Activated naive CD4-positive, alpha-beta T cell (primary cell): ENCODE measurements at regions not wholly inside any gene's neighbourhood (a gene's known extent, or its start where the extent isn't known, plus 50 kb on each side); places are given as distances from the start of the nearest gene placed in this dataset.

Experiments used
- DNase-seq, 4 experiments: peaks; one replicate each; lab custom pipeline; 2025; lab: John Stamatoyannopoulos, UW

DNA sequence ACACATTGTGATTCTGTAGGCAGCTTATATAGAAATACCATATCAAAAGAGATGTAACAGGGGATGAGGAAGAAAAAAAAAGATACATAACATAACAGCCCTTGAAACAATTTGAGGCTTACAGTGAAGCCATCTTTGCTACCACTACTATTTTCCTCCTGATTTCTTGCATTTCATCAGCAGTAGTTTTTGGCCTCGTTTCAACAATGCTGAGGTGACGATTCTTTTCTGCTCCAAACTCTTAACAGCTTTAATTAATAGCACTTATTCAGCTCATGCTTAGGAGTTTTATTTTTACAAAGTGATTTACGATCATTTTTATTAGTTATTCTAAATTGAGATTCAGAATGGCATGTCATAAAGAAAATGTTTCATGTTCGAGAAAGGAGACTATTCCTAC lies 163.2 kb downstream of the DCK start:
- no peak for DNase-seq

DNA sequence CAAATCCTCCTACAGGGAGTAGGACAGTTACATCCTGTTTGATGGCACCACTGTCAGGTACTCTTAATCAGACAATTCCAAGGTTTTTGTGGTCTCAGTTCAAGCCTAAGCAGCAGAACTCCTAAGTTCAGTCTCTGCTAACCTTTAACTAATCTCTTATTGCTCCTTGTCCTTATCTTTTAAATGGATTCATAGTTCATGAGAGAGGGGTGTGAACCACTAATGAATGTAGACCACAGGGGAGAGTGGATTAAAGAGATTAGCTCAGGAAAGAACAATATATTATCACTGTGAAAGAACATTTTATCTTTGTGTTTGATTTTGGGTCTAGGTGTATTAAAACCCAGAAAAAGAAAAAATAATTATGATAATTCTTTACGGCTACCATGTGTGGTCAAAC lies 168.9 kb downstream of the DCK start:
- no peak for DNase-seq

DNA sequence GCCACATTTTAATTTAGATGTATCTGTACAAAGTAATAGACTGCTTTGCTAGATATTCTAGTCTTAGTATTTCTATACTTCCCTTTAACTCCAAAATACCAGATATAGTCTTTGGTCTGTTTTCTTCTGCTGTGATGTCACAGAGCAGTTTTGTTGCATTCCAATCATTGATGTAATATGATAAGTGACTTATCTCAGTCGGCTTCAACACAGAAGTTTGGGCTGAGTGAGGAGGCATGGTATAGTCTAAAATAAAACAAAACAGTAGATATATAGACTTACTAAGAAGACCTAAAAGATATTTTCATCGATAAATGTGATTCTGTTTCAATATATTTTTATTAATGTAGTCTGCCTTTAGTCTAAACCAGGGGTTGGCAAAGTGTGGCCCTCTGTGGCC lies 169.9 kb downstream of the DCK start:
- no peak for DNase-seq

DNA sequence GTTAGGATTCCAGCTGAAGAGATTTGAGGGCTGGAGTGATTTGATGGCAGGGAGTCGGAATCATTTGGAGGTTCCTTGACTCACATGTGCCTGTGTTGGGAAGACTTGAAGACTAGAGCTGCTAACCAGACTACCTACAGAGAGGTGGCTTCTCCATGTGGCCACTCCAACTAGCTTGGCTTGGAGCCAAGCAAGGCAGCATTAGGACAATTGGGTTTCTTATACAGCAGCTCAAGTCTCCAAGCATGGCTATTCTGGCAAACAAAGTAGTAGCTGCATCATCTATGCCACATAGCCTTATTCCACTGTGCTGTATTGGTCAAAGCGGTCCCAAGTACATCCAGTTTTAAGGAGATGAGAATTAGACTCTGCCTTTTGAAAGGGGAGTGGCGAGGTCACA lies 171.7 kb upstream of the SLC4A4 start:
- DNase-seq: no peak

DNA sequence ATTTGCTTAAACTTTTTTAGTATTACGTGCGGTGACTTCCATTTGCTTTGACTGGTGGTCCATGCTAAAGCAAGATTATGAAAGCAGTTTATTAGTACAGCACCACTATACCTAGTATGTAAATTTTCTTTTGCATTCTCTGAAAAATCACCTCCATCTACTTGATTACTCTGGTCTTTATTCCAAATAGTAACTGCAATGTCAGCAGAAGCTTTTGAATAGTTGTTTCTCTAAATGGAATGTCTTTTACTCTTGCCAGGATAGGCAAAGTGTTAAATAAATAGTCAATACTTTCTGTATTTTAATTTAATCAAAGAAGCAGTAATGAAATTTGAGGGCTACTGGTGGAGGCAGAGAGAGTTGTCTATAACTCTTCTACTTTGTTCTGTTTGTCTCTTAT lies 167.2 kb upstream of the SLC4A4 start:
- DNase-seq: no peak

DNA sequence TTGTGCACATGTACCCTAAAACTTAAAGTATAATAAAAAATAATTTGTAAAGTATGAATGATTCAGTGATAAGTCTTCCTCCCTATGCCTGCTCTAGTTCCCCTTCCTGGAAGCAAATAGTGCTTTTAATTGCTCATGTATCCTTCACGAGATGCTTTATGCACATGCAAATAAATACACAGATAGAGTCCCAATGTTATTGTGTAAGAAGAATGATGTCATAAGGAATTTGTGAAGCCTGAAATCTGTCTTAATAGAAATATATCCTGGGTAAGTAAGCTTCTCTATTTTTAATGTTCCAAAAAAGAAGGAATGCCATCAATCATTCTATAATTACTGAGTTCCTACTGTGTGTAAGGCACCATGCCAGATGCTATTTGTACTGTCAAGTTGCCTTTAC lies 157.5 kb upstream of the SLC4A4 start:
- DNase-seq: no peak

DNA sequence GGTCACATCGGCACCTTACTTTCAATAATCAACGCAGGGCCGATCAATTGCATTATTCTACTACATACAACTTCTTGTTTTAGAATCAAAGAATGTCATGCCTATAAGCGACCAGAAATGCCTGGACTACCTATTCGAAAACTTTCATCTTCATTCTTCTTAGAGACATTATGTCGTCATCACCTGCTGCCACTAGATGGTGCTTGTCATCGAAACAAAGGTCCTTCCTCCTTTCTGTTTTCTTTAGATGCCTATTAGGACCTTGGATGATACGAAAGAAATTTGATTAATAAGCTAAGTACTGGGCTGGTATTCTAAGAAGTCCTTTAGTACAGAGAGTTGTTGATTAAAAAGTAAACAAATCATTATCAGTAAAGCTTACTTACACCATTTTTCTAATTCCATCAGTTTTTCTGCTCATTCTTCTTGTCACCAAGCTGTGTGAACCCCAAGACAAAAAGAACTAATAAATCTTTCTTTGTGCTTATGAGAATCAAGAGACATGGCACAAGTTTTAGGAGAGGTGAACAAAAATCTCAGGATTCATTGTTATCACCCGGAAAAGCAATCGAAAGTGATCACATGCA lies 154.5 kb upstream of the SLC4A4 start:
- no peak for DNase-seq

DNA sequence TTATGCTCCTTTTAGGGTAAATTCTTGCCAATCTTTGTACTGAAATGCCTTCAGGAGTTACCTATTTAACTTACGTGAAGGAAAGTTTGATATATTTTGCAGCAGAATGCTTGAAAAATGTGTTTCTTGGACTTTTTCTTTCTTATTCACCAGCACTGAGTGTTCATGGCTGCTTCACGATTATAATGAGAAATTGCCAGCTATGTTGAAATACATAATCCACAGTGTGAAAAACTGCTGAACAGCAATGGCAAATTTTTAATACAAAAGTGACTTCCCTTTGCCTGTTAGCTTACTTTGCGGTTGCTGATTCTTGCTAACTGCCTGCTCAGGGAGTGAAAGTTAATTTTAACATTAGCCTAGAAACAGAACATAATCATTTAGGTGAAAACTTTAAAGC lies 153.8 kb upstream of the SLC4A4 start:
- no peak for DNase-seq

DNA sequence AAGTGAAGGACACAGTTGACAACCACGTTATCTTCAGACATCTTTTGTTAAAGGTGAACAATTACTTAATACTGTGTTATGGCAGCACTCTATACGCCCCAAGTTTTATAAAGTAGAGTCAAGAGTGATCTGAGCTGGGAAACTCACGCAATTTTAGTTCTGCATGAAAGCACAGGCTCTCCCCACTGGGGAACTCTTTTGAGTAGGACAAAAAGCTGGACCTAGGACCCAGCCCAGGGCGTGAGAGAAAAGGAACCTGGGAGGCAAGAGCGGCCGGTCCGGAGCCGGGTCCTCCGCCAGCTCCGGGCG lies 152.6 kb upstream of the SLC4A4 start:
- no peak for DNase-seq

DNA sequence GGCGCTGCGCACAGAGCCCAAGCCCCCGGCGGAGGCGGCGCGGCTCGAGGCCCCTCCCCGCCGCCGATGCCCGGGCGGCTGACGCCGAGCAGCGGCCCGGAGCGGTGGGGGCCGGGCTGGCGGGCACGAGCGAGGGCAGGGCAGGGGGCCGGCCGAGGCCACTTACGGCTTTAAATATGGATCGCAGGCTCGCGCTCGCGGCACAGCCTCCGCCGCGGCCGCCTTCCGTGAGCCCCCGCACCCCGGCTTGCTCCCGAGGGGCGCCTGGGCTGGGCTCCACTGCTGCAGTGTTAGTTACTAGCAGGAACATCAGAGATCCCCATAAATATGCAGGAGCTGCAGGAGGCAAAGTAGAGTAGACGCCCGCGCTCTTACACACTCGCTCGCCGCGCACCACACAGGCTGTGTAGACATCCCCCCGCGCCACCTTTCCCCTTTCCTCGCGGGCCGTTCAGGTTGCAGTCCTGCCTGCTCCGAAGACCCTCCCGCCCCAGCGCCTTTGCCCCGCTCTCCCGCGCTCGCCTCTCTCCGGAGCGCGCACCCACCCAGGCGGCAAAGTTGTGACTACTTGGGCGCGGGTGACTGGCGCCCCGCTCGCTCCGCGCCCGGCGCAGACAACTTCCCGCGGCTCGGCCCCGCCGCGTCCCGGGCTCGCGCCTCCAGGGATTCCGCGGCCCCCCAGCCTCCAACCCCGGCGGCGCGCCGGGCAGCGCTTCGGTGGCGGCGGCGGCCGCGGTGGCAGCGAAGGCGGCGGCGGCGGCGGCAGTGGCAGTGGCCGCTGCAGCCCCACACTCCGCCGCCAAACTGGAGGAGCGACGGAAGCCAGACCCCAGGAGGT lies 152.0 kb upstream of the SLC4A4 start:
- peak in 2 of 4 experiments; percentile 1 to 5 for DNase-seq

DNA sequence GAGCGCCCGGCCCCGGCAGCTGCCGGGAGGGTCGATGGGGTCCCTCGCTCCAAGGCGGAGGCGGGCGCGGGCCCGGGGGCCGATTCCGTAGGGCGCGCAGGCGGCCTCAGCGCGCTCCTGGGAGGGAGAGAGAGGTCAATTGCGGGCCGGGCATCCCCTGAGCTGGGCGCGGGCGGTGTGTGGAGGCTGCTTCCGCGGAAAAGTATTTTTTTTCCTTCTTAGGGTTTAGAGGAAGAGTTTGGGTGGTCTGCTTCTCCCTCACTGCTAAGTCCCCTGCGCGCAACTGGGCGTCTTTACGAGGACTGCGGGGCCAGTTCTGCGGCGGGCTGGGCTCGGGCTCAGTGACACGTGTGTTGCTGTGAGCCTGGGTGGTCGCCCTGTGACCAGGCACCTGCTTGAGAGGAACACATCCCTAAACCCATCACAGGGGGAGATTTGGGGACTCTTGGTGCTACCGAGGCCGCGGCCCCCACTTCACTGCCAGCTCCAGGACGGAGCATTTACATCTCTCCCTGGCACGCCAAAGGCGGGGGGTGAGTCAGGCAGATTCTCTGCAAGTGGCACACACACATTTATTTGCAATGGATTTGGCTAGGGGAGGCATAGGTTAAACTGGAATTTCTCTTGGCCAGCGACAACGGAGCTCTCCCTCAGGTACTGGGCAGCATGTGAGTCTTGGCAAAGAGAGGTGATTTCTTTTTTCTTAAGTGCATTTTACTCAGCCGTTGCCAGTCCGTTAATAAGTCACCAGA lies 151.2 kb upstream of the SLC4A4 start:
- peak in 1 of 4 experiments; percentile 0 for DNase-seq

DNA sequence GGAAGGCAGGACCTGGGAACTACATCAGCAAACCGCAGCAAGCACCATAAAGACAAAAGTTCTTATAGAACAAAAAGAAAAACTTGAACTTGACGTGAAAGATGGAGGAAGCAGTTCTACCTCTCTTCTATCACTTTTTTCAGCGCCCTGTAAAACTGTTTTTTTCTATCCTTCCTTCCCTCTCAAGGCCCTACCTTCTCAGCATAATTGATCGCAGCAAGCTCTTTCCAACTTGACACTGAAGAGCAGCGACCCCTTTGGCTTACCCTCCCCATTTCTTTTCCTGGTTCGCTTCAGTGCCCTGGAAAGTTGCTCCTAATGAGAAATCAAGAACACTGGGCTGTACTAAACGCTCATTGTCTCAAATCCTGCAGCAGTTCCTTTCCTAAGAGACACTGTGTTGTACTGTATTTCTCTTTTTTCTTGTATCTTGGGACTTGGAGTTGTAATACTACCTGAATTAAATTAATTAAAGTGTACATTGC lies 150.6 kb upstream of the SLC4A4 start:
- no peak for DNase-seq

DNA sequence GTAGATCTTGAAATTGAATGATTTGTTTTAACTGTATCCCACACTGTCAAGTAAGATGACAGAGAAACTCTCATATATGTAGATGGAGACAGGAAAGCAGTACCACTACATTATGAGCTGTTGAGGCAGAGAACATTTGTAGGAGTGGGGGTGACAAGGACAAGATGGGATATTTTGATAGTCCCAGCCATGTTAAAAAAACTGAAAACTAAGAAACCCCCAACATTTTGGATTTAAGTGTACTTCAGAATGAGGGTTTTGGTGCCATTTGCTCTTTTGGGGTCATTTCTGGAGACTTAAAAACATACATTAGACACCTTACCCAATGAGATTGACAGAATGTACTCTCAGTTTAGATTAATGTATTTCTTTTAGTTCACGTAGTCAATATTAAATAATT lies 149.9 kb upstream of the SLC4A4 start:
- DNase-seq: no peak

DNA sequence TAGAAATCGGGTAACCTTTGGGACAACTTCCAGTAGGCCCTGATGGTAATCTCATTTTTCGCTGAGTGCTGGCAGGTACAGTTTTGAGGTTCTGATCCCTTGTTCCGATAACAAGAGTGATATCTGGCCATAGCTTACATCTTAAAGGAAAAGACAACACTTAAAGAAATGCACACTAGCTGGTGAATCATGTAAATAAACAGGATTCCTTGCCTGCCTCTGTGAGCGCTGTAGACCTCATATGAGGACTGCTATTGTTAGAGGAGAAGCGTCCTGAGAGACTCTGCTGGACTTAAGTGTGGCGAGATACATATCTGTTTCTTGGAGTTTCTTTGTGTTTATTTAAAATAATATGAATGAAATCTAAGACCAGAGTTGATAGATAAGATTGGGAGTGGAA lies 149.3 kb upstream of the SLC4A4 start:
- no peak for DNase-seq

DNA sequence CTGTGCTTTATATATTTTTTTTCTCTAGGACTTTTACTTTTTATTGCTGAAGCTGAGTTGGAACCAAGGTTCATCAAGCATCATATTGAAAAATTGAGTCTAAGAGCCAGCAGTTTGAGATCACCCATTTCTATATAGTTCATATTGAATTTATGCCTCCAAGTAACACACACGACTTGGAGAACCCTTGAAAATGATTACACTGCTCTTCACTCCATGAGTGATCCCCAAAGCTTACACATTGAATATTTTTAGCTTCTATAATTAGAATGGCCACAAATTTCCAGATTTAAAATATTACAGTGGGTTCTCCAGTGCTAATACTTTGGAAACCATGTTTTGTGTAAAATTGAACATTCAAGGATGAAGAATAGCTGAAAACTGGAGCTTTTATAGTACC lies 144.4 kb upstream of the SLC4A4 start:
- DNase-seq: no peak

DNA sequence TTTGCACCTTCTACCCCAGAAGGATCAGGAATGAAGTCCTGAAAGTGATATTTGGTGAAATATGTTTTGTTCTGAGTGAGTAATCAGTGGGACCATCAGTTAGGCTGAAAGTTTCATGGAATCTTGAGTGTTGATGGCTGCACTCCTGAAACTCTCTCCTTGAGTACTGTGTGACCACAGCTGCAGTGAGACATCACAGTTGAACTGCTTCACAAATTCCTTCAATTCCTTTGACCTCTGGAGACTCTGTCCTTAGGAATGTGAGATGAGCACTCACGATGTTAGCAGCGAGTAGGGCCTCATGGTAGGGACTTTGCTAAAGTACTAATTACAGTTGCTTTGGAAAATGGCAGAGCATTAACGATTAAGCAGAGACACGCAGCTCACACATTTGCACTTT lies 142.9 kb upstream of the SLC4A4 start:
- no peak for DNase-seq

DNA sequence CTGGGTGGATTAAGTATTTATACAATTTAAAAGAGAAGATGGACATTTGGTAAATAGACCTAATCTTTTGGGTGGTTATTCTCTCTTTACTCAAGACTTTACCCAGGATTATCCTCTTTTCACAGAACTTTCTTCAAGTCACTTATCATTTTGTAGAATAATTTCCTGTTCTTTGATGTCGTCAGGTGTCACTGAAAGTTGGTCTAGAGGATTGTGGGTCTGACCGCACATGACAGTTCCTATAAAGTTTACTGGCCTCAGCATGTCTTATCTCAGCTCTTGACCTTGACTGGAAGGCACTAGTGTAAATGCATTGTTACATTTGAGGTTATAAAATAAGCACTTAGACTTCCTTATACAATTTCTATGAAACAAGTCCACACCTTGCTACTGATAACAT lies 139.9 kb upstream of the SLC4A4 start:
- no peak for DNase-seq

DNA sequence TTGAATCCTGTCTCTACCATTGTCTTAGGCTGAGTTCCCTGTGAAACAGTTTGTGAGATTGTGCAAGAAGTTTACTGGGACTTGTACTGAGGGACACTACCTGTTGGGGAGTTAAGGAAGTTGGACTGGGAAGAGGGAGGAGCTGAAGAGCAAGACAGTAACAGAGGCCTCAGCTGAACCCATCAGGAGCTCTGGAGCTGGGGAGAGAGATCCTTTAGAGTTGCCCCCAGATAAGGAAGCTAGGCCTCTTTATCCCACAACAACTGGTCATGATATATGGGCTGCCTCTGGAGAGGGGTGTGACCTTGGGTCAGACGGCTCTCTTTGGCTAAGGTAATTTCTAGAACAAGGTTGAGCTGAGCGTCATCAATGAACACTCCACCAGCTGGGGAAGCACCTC lies 137.8 kb upstream of the SLC4A4 start:
- DNase-seq: no peak

DNA sequence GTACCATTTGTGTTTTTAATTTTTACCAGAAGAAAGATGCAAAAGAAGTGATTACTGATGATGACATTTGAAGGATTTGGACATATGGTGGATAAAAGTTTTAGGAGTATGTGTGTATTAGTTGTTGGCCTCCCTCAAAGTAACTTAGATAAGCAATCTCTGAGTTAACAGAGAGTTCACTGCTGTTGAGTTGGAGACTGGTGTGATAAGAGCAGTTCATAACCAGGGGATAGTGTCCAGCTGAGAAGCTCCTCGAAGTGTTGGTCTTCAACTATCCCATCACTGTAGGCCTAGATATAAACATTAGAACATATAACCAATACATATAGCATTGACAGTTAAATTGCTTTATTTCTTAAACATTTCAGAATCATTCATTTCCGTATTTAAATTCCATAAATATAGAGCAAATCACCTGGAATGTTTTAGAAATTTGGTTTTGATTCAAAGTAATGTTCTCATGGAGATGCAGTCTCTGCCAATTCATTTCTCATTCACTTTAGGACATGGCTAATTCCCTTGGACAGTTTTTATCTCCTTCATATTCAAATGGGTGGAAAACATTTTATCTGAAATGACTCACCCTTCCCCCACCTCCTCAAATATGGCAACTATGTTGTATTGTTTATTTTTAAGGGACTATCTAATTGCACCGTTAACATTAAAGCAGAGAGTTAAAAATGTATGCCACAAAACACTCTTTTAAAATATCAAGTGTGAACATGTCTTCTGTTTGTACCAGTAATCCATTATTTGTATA lies 136.8 kb upstream of the SLC4A4 start:
- DNase-seq: no peak

DNA sequence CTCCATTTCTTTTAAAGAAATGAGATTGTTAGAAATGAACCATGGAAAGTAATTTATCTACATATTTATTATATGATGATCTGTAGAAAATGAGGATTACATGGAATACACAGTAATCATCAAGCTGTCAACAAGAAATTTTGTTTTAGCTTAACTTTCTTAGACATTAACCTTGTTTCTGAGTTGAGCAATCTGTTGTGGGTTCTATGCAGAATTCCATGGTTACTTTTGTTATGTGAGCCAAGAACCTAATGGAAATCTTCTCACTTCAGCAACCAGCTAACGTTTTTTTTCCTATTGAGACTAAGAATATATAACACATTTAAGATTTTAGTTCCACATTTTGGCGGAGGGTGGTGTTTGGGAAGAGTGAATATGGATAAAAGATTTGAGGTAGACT lies 136.1 kb upstream of the SLC4A4 start:
- no peak for DNase-seq

DNA sequence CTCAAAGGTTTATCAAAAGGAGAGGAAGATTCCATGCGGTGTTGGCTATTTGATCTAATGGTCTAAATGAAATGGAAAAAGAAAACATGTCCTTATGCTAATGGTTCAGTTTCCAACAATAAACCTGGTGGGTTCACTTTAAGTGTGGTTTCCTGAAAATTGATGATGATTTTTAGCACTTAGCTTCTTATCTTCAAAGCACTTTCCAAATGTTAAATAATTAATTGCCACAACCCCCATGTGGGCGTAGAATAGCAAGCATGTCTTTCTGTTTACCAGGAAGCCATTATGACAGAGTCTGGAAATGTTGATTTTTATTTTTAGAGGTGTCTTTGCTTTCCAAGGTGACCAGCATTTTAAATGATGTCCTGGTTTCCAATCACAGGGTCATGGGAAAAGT lies 134.8 kb upstream of the SLC4A4 start:
- DNase-seq: no peak

DNA sequence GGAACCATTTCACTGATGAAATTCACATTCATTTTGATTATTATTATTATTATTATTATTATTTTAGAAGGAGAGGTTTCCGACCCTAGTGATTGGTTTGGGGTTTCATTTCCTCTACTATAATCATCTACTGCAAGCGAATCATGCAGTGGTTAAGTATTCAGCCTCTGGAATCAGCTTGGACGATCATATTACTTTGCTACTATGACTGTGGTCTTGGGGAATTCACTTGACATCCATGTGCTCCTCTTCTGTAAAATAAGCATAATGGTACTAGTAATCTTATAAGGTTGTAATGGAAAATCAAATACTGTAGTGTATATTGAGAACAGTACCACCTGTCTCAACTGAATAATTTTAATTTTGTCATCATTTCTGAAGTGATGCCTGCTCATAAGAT lies 132.1 kb upstream of the SLC4A4 start:
- no peak for DNase-seq

DNA sequence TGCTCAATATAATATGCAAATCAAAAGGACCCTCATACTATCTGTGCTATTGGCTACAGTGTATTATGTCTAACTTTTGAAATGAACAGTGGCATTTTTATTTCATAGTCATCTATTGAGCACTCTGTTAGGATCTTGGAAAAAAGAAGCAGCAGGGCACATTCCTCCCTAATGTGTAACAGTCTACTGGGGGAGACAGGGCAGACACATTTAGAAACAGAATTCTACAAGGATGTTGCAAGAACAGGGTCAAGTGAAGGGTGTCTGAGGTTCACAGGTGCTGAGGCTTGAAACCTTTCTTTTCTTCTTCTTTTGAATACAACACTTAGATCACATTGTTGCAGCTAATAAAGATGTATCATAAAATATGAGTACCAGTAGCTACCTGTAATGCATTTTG lies 129.7 kb upstream of the SLC4A4 start:
- DNase-seq: no peak
